CD14-positive monocyte (primary cell): ENCODE measurements at regions not wholly inside any gene's neighbourhood (a gene's known extent, or its start where the extent isn't known, plus 50 kb on each side); places are given as distances from the start of the nearest gene placed in this dataset.

Experiments used
- DNase-seq, 3 donors: peaks; one replicate each; pipeline ENCODE4 v3.0.0-alpha.2; 2011 to 2022
- H2AFZ ChIP-seq: 2 replicates; pipeline ENCODE4 v1.6.0; 2012; ENCODE audit warnings: mild to moderate bottlenecking, low read depth, low read length, inconsistent platforms; ENCODE audit not compliant: insufficient read depth, poor library complexity, severe bottlenecking
- H3K27ac ChIP-seq, 2 donors: 1 replicate in 1 of 2; 2 replicates in 1 of 2; pipeline ENCODE4 v1.5.1; 2012 to 2013; ENCODE audit warnings: low read length in 2 of 2, control low read depth in 1 of 2, inconsistent platforms in 1 of 2, low read depth in 1 of 2, mild to moderate bottlenecking in 1 of 2
- H3K27me3 ChIP-seq, 2 donors: one replicate each; pipeline versions ENCODE4 v1.6.0 to v1.6.1; 2011 to 2013; ENCODE audit warnings: low read length in 2 of 2; ENCODE audit not compliant: control insufficient read depth in 2 of 2, insufficient read depth in 2 of 2
- H3K36me3 ChIP-seq, 2 donors: replicated peaks in 1 of 2; 1 replicate in 1 of 2; 2 replicates in 1 of 2; pipeline versions ENCODE4 v1.5.1 to v1.6.1; 2012 to 2013; ENCODE audit warnings: low read length in 2 of 2, control low read depth in 1 of 2, inconsistent platforms in 1 of 2, mild to moderate bottlenecking in 1 of 2; ENCODE audit not compliant: insufficient read depth in 2 of 2, control insufficient read depth in 1 of 2
- H3K4me1 ChIP-seq, 2 donors: 1 replicate in 1 of 2; 2 replicates in 1 of 2; pipeline versions ENCODE4 v1.5.1 to v1.6.1; 2012 to 2013; ENCODE audit warnings: low read length in 2 of 2, control low read depth in 1 of 2, inconsistent platforms in 1 of 2, mild to moderate bottlenecking in 1 of 2, moderate library complexity in 1 of 2; ENCODE audit not compliant: insufficient read depth in 2 of 2, control insufficient read depth in 1 of 2
- H3K4me2 ChIP-seq: replicated peaks from 2 replicates; pipeline ENCODE3; 2012; ENCODE audit warnings: low read length, moderate library complexity, mild to moderate bottlenecking; ENCODE audit not compliant: poor library complexity, severe bottlenecking; ENCODE audit errors: extremely low read depth
- H3K4me3 ChIP-seq, 3 experiments: fragments of 200-600 bp in 1 of 3; sonication (generic) in 1 of 3; replicated peaks in 1 of 3; 1 replicate in 2 of 3; 2 replicates in 1 of 3; pipeline ENCODE4 v1.5.1; 2011 to 2013; ENCODE audit warnings: low read length in 3 of 3, mild to moderate bottlenecking in 3 of 3, control low read depth in 2 of 3, low read depth in 2 of 3, inconsistent platforms in 1 of 3, moderate library complexity in 1 of 3
- H3K79me2 ChIP-seq: 2 replicates; pipeline ENCODE4 v1.6.0; 2012; ENCODE audit warnings: mild to moderate bottlenecking, control low read depth, inconsistent platforms, low read length, moderate library complexity; ENCODE audit not compliant: insufficient read depth
- H3K9ac ChIP-seq: 2 replicates; pipeline ENCODE4 v1.6.0; 2017; ENCODE audit warnings: low read length, mild to moderate bottlenecking; ENCODE audit not compliant: insufficient read depth, poor library complexity, severe bottlenecking
- H3K9me3 ChIP-seq, 2 donors: replicated peaks in 1 of 2; 1 replicate in 1 of 2; 2 replicates in 1 of 2; pipeline versions ENCODE4 v1.5.1 to v1.6.1; 2012 to 2013; ENCODE audit warnings: low read length in 2 of 2, control low read depth in 1 of 2; ENCODE audit not compliant: control insufficient read depth in 1 of 2, insufficient read depth in 1 of 2
- H4K20me1 ChIP-seq: 2 replicates; pipeline ENCODE4 v1.6.0; 2012; ENCODE audit warnings: mild to moderate bottlenecking, low read length, control low read depth, moderate library complexity; ENCODE audit not compliant: insufficient read depth
- H3K27ac Mint-ChIP-seq, 7 donors: one replicate each; pipeline ENCODE4 v1.8.0; 2020; ENCODE audit warnings: mild to moderate bottlenecking in 7 of 7, mixed read lengths in 7 of 7, moderate library complexity in 6 of 7, inconsistent platforms in 2 of 7
- H3K27me3 Mint-ChIP-seq, 3 donors: one replicate each; pipeline ENCODE4 v1.8.0; 2021 to 2022; ENCODE audit warnings: low read depth in 3 of 3, mild to moderate bottlenecking in 3 of 3, mixed read lengths in 3 of 3, moderate library complexity in 3 of 3, inconsistent platforms in 1 of 3
- H3K36me3 Mint-ChIP-seq, 2 donors: one replicate each; pipeline ENCODE4 v1.8.0; 2020; ENCODE audit warnings: mixed read lengths in 2 of 2, inconsistent platforms in 1 of 2, mild to moderate bottlenecking in 1 of 2
- H3K4me1 Mint-ChIP-seq: one replicate; pipeline ENCODE4 v1.8.0; 2020; ENCODE audit warnings: mild to moderate bottlenecking, mixed read lengths
- H3K4me3 Mint-ChIP-seq, 2 donors: one replicate each; pipeline ENCODE4 v1.8.0; 2020; ENCODE audit warnings: mild to moderate bottlenecking in 2 of 2, mixed read lengths in 2 of 2, moderate library complexity in 1 of 2
- H3K9me3 Mint-ChIP-seq, 7 donors: one replicate each; pipeline ENCODE4 v1.8.0; 2020 to 2022; ENCODE audit warnings: mixed read lengths in 7 of 7, mild to moderate bottlenecking in 6 of 7, moderate library complexity in 6 of 7, inconsistent platforms in 2 of 7
- WGBS: methylation state at CpG from one replicate; pipeline ENCODE4 v1.1.5; 2013; ENCODE audit warnings: missing lambda C conversion rate; ENCODE audit not compliant: insufficient coverage; 5-methylcytosine and 5-hydroxymethylcytosine counted together
- intact Hi-C, 2 donors: fragments of 100-400 bp; cut with micrococcal nuclease; formaldehyde crosslinking; loops; one replicate each; pipeline versions ENCODE4 v1.15.0 to v1.15.1; 2023
- TF ChIP-seq, protein P1 (sequence below): fragments of 200-600 bp; IDR thresholded peaks from one replicate; pipeline ENCODE4 v1.8.0; 2022; ENCODE audit warnings: antibody characterized with exemption, mild to moderate bottlenecking

GRCh38 chr12:127539226-127539858 is 727.6 kb upstream of the TMEM132C start:
- Histone ChIP-seq H3K9me3 (peaks cover 0 to 6% of the 10 kb centered on the region in 2 donors), H2AFZ (no peak overlapping the region), H4K20me1 (no peaks in the 10 kb centered on the region), H3K79me2 (no peaks in the 10 kb centered on the region), H3K36me3 (no peaks in the 10 kb centered on the region), H3K4me3 (no peak overlapping the region), H3K27me3 (no peaks in the 10 kb centered on the region), H3K27ac (no peak overlapping the region), H3K9ac (no peak overlapping the region), H3K4me1 (no peaks in the 10 kb centered on the region), H3K4me2 (no peak overlapping the region)
- Mint-ChIP-seq H3K27ac (no peak overlapping the region), H3K9me3 (peaks cover 0 to 10% (median 4%) of the 10 kb centered on the region in 7 donors), H3K27me3 (peaks cover 0 to 2% (median 2%) of the 10 kb centered on the region in 3 donors), H3K4me1 (no peaks in the 10 kb centered on the region), H3K4me3 (no peak overlapping the region), H3K36me3 (no peaks in the 10 kb centered on the region)
- TF ChIP-seq, protein P1, sequence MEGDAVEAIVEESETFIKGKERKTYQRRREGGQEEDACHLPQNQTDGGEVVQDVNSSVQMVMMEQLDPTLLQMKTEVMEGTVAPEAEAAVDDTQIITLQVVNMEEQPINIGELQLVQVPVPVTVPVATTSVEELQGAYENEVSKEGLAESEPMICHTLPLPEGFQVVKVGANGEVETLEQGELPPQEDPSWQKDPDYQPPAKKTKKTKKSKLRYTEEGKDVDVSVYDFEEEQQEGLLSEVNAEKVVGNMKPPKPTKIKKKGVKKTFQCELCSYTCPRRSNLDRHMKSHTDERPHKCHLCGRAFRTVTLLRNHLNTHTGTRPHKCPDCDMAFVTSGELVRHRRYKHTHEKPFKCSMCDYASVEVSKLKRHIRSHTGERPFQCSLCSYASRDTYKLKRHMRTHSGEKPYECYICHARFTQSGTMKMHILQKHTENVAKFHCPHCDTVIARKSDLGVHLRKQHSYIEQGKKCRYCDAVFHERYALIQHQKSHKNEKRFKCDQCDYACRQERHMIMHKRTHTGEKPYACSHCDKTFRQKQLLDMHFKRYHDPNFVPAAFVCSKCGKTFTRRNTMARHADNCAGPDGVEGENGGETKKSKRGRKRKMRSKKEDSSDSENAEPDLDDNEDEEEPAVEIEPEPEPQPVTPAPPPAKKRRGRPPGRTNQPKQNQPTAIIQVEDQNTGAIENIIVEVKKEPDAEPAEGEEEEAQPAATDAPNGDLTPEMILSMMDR = no peak
- intact Hi-C loops = no loop called here
- 82% methylated on average over 8 of the region's 12 CpGs for WGBS
- DNase-seq = no peak

- Histone ChIP-seq H3K4me1 (no peaks in the 10 kb centered on the region), H3K79me2 (no peaks in the 10 kb centered on the region), H3K36me3 (no peaks in the 10 kb centered on the region), H3K27me3 (no peaks in the 10 kb centered on the region), H3K4me3 (no peak overlapping the region), H3K9ac (no peak overlapping the region), H3K9me3 (peaks cover 2 to 6% of the 10 kb centered on the region in 2 donors), H2AFZ (no peak overlapping the region), H3K4me2 (no peak overlapping the region), H3K27ac (no peak overlapping the region), H4K20me1 (no peaks in the 10 kb centered on the region)
- H3K36me3 Mint-ChIP-seq = no peaks in the 10 kb centered on the region
- no peaks in the 10 kb centered on the region for H3K4me1 Mint-ChIP-seq
- TF ChIP-seq, protein P1 = no peak
- 88% methylated on average over 5 of the region's 6 CpGs for WGBS
- no peak for DNase-seq
- H3K27me3 Mint-ChIP-seq = peaks cover 0 to 2% (median 2%) of the 10 kb centered on the region in 3 donors
- no peak overlapping the region for H3K27ac Mint-ChIP-seq
- H3K4me3 Mint-ChIP-seq = no peak overlapping the region
- intact Hi-C loops = no loop called here
- H3K9me3 Mint-ChIP-seq = peaks cover 0 to 10% (median 4%) of the 10 kb centered on the region in 7 donors
Observed at GRCh38 chr12:127542391-127542790, 724.6 kb upstream of the TMEM132C start.
